HFFc6 (cell line): ENCODE measurements at regions not wholly inside any gene's neighbourhood (a gene's known extent, or its start where the extent isn't known, plus 50 kb on each side); places are given as distances from the start of the nearest gene placed in this dataset.

Experiments used
- DNase-seq: peaks from one replicate; pipeline ENCODE4 v3.0.0-alpha.2; 2018
- H3K27ac Mint-ChIP-seq: 2 replicates; pipeline ENCODE4 v1.8.0; 2020; ENCODE audit warnings: mild to moderate bottlenecking, mixed read lengths
- H3K27me3 Mint-ChIP-seq: 2 replicates; pipeline ENCODE4 v1.8.0; 2021; ENCODE audit warnings: mild to moderate bottlenecking, moderate library complexity, mixed read lengths; ENCODE audit not compliant: insufficient read depth
- H3K36me3 Mint-ChIP-seq: 2 replicates; pipeline ENCODE4 v1.8.0; 2021; ENCODE audit warnings: low read depth, mixed read lengths
- H3K4me1 Mint-ChIP-seq: 2 replicates; pipeline ENCODE4 v1.8.0; 2020; ENCODE audit warnings: low read depth, mixed read lengths
- H3K4me3 Mint-ChIP-seq: 2 replicates; pipeline ENCODE4 v1.8.0; 2020; ENCODE audit warnings: mild to moderate bottlenecking, moderate library complexity, mixed read lengths
- H3K9me3 Mint-ChIP-seq: 2 replicates; pipeline ENCODE4 v1.8.0; 2020; ENCODE audit warnings: mild to moderate bottlenecking, mixed read lengths
- CTCF ChIP-seq: fragments of 200-600 bp; sonication (generic); IDR thresholded peaks from 2 replicates; pipeline ENCODE4 v1.5.0; 2021; ENCODE audit warnings: antibody characterized with exemption, mild to moderate bottlenecking

DNA sequence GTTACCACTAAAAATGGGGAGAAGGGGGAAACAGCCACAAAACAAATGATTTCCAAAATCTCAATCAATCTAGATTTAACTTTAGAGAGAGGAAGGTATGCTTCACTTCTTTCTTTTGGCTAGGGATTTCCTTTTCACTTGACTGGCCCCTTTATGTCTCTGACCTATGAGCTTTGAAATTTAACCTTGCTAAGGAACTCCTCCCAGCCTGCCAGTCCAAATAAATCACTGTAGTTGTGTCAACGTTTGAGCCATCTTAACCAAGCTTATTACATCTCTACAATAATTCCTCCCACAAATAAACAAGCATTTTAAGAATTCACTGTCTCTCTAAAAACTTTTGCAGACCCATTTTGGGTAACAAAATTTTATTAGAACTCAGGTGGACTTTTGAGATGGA is 315.5 kb upstream of the CELF2 start:
- Mint-ChIP-seq H3K9me3 (no peaks in the 10 kb centered on the region), H3K4me1 (no peaks in the 10 kb centered on the region), H3K27me3 (no peaks in the 10 kb centered on the region), H3K4me3 (no peak overlapping the region), H3K27ac (no peak overlapping the region), H3K36me3 (no peaks in the 10 kb centered on the region)
- no peak for DNase-seq
- TF ChIP-seq CTCF = no peak

GRCh38 chr10:10703382-10703781 is 314.3 kb upstream of the CELF2 start:
- H3K4me1 Mint-ChIP-seq = no peaks in the 10 kb centered on the region
- H3K4me3 Mint-ChIP-seq = no peak overlapping the region

DNA sequence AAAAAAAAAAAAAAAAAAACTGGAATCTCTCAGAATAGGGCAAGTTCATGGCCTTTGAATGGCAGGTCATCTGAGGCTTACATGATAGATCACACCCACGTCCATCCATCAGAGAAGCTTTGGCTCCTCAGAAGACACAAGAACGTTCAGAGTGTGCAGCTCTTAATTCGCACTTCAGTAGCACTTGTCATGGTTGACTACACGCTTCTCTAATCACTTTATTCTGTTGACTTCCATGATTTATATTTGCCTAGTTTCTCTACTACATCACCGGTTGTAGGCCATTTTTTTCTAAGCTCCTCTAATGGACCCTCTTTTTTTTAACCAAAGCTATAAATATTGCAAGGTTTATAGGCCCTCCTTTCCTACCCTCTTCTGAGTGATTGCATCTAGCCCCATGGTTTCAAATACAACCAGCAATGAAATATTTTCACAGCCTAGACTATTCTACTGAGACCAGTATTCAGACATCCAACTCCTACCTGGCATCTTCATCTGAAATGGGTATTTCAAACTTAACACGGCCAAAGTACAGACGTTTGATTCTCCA is 305.4 kb upstream of the CELF2 start:
- no peaks in the 10 kb centered on the region for H3K9me3 Mint-ChIP-seq
- no peak for TF ChIP-seq CTCF
- H3K4me1 Mint-ChIP-seq = no peaks in the 10 kb centered on the region
- DNase-seq = no peak
- H3K27me3 Mint-ChIP-seq = peaks cover 5% of the 10 kb centered on the region
- H3K36me3 Mint-ChIP-seq = no peaks in the 10 kb centered on the region
- no peak overlapping the region for H3K27ac Mint-ChIP-seq
- H3K4me3 Mint-ChIP-seq = no peak overlapping the region

More at GRCh38 chr10:10703382-10703781, 314.3 kb upstream of the CELF2 start:
- no peaks in the 10 kb centered on the region for H3K36me3 Mint-ChIP-seq
- TF ChIP-seq CTCF = no peak
- H3K9me3 Mint-ChIP-seq = no peaks in the 10 kb centered on the region
- no peaks in the 10 kb centered on the region for H3K27me3 Mint-ChIP-seq
- no peak overlapping the region for H3K27ac Mint-ChIP-seq
- DNase-seq = no peak

- Mint-ChIP-seq H3K36me3 (no peaks in the 10 kb centered on the region), H3K27ac (no peak overlapping the region), H3K4me1 (no peaks in the 10 kb centered on the region), H3K9me3 (no peaks in the 10 kb centered on the region), H3K27me3 (peaks cover 5% of the 10 kb centered on the region), H3K4me3 (no peak overlapping the region)
- DNase-seq = no peak
- TF ChIP-seq CTCF = no peak
Measured at GRCh38 chr10:10714327-10714726, 303.3 kb upstream of the CELF2 start.

DNA sequence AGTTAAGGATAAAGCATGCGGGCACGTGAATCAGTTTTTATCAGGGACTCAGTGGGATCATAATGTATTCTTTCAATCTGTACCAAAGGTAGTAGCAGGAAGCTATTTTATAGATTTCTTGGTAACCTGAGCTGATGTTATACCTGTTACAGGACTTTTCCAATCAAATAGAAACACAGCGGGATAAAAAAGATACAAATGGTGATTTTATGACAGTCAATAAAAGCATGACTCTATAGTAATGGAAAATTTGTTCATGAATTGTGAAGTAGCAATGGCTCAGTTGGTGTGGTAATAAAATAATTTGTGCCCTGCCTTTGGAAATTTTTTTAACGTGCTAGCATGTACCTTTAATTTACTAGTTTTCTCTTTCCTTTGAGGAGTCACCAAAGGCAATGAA is 300.7 kb upstream of the CELF2 start:
- no peak overlapping the region for H3K4me3 Mint-ChIP-seq
- TF ChIP-seq CTCF = no peak
- no peaks in the 10 kb centered on the region for H3K4me1 Mint-ChIP-seq
- H3K27ac Mint-ChIP-seq = no peak overlapping the region
- no peak for DNase-seq
- no peaks in the 10 kb centered on the region for H3K9me3 Mint-ChIP-seq
- peaks cover 5% of the 10 kb centered on the region for H3K27me3 Mint-ChIP-seq
- no peaks in the 10 kb centered on the region for H3K36me3 Mint-ChIP-seq

GRCh38 chr10:10722422-10722821 is 295.2 kb upstream of the CELF2 start:
- Mint-ChIP-seq H3K9me3 (no peaks in the 10 kb centered on the region), H3K4me3 (no peak overlapping the region), H3K27me3 (peaks cover 4% of the 10 kb centered on the region), H3K27ac (no peak overlapping the region), H3K4me1 (no peaks in the 10 kb centered on the region), H3K36me3 (no peaks in the 10 kb centered on the region)
- DNase-seq = no peak
- no peak for TF ChIP-seq CTCF
